Loucy (cell line): ENCODE measurements at regions not wholly inside any gene's neighbourhood (a gene's known extent, or its start where the extent isn't known, plus 50 kb on each side); places are given as distances from the start of the nearest gene placed in this dataset.

Experiments
- H2AFZ ChIP-seq: fragments of 200-600 bp; sonication (generic); 2 replicates; pipeline ENCODE4 v1.6.0; 2016; ENCODE audit warnings: antibody characterized with exemption, mild to moderate bottlenecking, low read length, moderate library complexity
- H3F3A ChIP-seq: fragments of 200-600 bp; 2 replicates; pipeline ENCODE4 v1.6.0; 2016; ENCODE audit warnings: antibody characterized with exemption, low read depth, mild to moderate bottlenecking
- H3K27me3 ChIP-seq: fragments of 200-600 bp; sonication (generic); 2 replicates; pipeline ENCODE4 v1.6.1; 2014; ENCODE audit warnings: low read length, mild to moderate bottlenecking; ENCODE audit not compliant: insufficient read depth, poor library complexity, severe bottlenecking
- H3K36me3 ChIP-seq: fragments of 200-600 bp; sonication (generic); 2 replicates; pipeline ENCODE4 v1.6.1; 2016; ENCODE audit warnings: low read length; ENCODE audit not compliant: insufficient read depth
- H3K4me1 ChIP-seq: fragments of 200-600 bp; sonication (generic); 2 replicates; pipeline ENCODE4 v1.5.1; 2014; ENCODE audit warnings: low read length, mild to moderate bottlenecking; ENCODE audit not compliant: insufficient read depth, poor library complexity, severe bottlenecking
- H3K4me2 ChIP-seq: fragments of 200-600 bp; sonication (generic); 2 replicates; pipeline ENCODE4 v1.6.0; 2014; ENCODE audit warnings: antibody characterized with exemption, low read length, low read depth, mild to moderate bottlenecking; ENCODE audit not compliant: poor library complexity, severe bottlenecking
- H3K4me3 ChIP-seq: fragments of 200-600 bp; sonication (generic); 2 replicates; pipeline ENCODE4 v1.5.1; 2014; ENCODE audit warnings: low read length, mild to moderate bottlenecking, mixed read lengths; ENCODE audit not compliant: poor library complexity, severe bottlenecking
- H3K79me2 ChIP-seq: fragments of 200-600 bp; sonication (generic); 2 replicates; pipeline ENCODE4 v1.6.1; 2014; ENCODE audit warnings: low read length; ENCODE audit not compliant: insufficient read depth
- H3K9ac ChIP-seq: fragments of 200-600 bp; sonication (generic); 2 replicates; pipeline ENCODE4 v1.6.0; 2014; ENCODE audit warnings: mild to moderate bottlenecking, low read depth, low read length, moderate library complexity; ENCODE audit not compliant: poor library complexity, severe bottlenecking
- H3K9me2 ChIP-seq: fragments of 200-600 bp; sonication (generic); replicated peaks from 2 replicates; pipeline ENCODE4 v1.6.1; 2016; ENCODE audit warnings: low read depth, low read length, mixed read lengths
- H3K9me3 ChIP-seq: fragments of 200-600 bp; sonication (generic); 2 replicates; pipeline ENCODE4 v1.6.1; 2014; ENCODE audit warnings: mild to moderate bottlenecking, antibody characterized with exemption, low read length, low read depth; ENCODE audit not compliant: insufficient read depth
- H4K20me1 ChIP-seq: fragments of 200-600 bp; sonication (generic); 2 replicates; pipeline ENCODE4 v1.6.0; 2014; ENCODE audit warnings: antibody characterized with exemption, low read length, mild to moderate bottlenecking; ENCODE audit not compliant: insufficient read depth, poor library complexity, severe bottlenecking
- EZH2phosphoT487 ChIP-seq: fragments of 200-600 bp; IDR thresholded peaks from 2 replicates; pipeline ENCODE4 v1.6.1; 2018; ENCODE audit warnings: antibody characterized with exemption, mild to moderate bottlenecking, moderate library complexity, borderline replicate concordance
- TF ChIP-seq, protein P1 (sequence below): fragments of 200-600 bp; sonication (generic); conservative IDR thresholded peaks from 2 replicates; pipeline ENCODE4 v1.5.1; 2014; ENCODE audit warnings: mild to moderate bottlenecking, antibody characterized with exemption, low read length

GRCh38 chr12:91367234-91367849, 184.7 kb upstream of the DCN start:
- H3K4me2 ChIP-seq = no peak overlapping the region
- no peaks in the 10 kb centered on the region for H4K20me1 ChIP-seq
- no peaks in the 10 kb centered on the region for H3K4me1 ChIP-seq
- H3K9me3 ChIP-seq = no peaks in the 10 kb centered on the region
- no peaks in the 10 kb centered on the region for H3K36me3 ChIP-seq
- H3K9ac ChIP-seq = no peak overlapping the region
- H3F3A ChIP-seq = no peaks in the 10 kb centered on the region
- no peaks in the 10 kb centered on the region for H3K9me2 ChIP-seq
- H3K79me2 ChIP-seq = no peaks in the 10 kb centered on the region
- H3K27me3 ChIP-seq = no peaks in the 10 kb centered on the region
- H2AFZ ChIP-seq = no peak overlapping the region
- TF ChIP-seq, protein P1, sequence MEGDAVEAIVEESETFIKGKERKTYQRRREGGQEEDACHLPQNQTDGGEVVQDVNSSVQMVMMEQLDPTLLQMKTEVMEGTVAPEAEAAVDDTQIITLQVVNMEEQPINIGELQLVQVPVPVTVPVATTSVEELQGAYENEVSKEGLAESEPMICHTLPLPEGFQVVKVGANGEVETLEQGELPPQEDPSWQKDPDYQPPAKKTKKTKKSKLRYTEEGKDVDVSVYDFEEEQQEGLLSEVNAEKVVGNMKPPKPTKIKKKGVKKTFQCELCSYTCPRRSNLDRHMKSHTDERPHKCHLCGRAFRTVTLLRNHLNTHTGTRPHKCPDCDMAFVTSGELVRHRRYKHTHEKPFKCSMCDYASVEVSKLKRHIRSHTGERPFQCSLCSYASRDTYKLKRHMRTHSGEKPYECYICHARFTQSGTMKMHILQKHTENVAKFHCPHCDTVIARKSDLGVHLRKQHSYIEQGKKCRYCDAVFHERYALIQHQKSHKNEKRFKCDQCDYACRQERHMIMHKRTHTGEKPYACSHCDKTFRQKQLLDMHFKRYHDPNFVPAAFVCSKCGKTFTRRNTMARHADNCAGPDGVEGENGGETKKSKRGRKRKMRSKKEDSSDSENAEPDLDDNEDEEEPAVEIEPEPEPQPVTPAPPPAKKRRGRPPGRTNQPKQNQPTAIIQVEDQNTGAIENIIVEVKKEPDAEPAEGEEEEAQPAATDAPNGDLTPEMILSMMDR = peak; percentile 63
- no peak for TF ChIP-seq EZH2phosphoT487
- no peak overlapping the region for H3K4me3 ChIP-seq

GRCh38 chr12:91364471-91365184, 182.0 kb upstream of the DCN start:
- H3K4me1 ChIP-seq = no peaks in the 10 kb centered on the region

DNA sequence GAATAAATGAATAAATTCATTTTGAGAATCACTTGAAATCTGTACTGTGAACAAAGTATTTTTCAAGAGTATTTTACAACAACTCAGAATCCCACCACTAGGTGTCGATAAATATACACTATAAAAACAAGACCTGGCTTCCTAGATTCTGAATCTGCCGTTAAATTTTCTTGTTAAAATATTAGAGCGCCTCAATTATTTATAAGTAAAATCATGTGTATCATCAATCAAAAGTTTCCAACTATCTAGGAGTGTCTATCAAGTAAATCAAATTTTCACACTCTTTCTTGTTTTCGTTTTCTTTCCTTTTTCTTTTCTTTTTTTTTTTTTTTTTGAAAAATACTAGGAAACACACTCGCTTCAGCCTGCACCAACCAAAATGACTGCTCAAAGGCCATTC, 179.2 kb upstream of the DCN start:
- no peak overlapping the region for H3K4me3 ChIP-seq
- H3K79me2 ChIP-seq = no peaks in the 10 kb centered on the region
- no peaks in the 10 kb centered on the region for H3K36me3 ChIP-seq
- no peak overlapping the region for H2AFZ ChIP-seq
- H3K4me2 ChIP-seq = no peak overlapping the region
- H3K9ac ChIP-seq = no peak overlapping the region
- H3F3A ChIP-seq = no peaks in the 10 kb centered on the region
- H3K9me3 ChIP-seq = no peaks in the 10 kb centered on the region
- no peaks in the 10 kb centered on the region for H3K9me2 ChIP-seq
- TF ChIP-seq, protein P1 = peak; percentile 72
- TF ChIP-seq EZH2phosphoT487 = no peak
- H4K20me1 ChIP-seq = no peaks in the 10 kb centered on the region
- H3K4me1 ChIP-seq = no peaks in the 10 kb centered on the region
- no peaks in the 10 kb centered on the region for H3K27me3 ChIP-seq

More at GRCh38 chr12:91364471-91365184, 182.0 kb upstream of the DCN start:
- Histone ChIP-seq H3K9me3 (no peaks in the 10 kb centered on the region), H3K9ac (no peak overlapping the region), H4K20me1 (no peaks in the 10 kb centered on the region), H3K4me3 (no peak overlapping the region), H3K9me2 (no peaks in the 10 kb centered on the region), H2AFZ (no peak overlapping the region), H3K36me3 (no peaks in the 10 kb centered on the region), H3K79me2 (no peaks in the 10 kb centered on the region), H3K4me2 (no peak overlapping the region), H3K27me3 (no peaks in the 10 kb centered on the region), H3F3A (no peaks in the 10 kb centered on the region)
- TF ChIP-seq, protein P1 = no peak
- TF ChIP-seq EZH2phosphoT487 = no peak
